ENCODE measurements at regions not wholly inside any gene's neighbourhood (a gene's known extent, or its start where the extent isn't known, plus 50 kb on each side); places are given as distances from the start of the nearest gene placed in this dataset.

DNA sequence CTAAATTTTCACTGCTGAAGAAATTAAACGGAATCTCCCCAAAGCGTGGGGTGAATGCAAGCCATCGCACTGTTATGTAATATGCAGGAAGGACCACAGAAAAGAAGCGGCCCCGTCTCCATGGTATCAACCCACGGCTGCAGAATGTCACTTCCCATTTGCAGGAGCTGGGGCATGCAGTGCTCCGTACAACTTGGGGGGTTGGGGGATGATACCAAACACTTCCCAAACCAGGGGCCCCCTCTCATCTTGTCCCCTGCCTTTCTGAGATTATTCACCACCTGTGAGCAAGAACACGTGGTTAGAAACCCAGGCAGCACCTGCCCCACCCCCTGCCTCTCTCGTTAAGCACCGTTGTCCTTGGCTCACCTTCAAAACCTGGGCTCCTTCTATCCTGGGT is 505.1 kb upstream of the TMEM132C start:
- no peak for TF ChIP-seq POLR2A (IDR thresholded peaks at IDR 0.05)
- TF ChIP-seq CTCF (IDR thresholded peaks at IDR 0.05): no peak

All from adrenal gland (tissue), 5 donors.